Fibroblast of skin of left biceps (primary cell): ENCODE measurements at regions not wholly inside any gene's neighbourhood (a gene's known extent, or its start where the extent isn't known, plus 50 kb on each side); places are given as distances from the start of the nearest gene placed in this dataset.
"Not testable (repeated sequence)": the region's sequence is repeated elsewhere in the genome, so short reads cannot be mapped to it uniquely, and the experiment has no call there.

Source experiments
- DNase-seq, 2 experiments: peaks; one replicate each; pipeline ENCODE4 v3.0.0-alpha.2; 2013; ENCODE audit warnings: low read depth in 2 of 2

- DNase-seq = not testable (repeated sequence)
These were observed 113.4 kb downstream of the XPNPEP1 start for GRCh38 chr10:109809954-109810353.

GRCh38 chr10:109801191-109801590, 122.1 kb downstream of the XPNPEP1 start:
- not testable (repeated sequence) for DNase-seq

- no peak for DNase-seq
These were observed 132.7 kb downstream of the XPNPEP1 start for GRCh38 chr10:109790647-109791046.

GRCh38 chr10:109784236-109784635, 139.1 kb downstream of the XPNPEP1 start:
- DNase-seq = no peak

GRCh38 chr10:109783286-109783685, 140.0 kb downstream of the XPNPEP1 start:
- no peak for DNase-seq

- no peak for DNase-seq
These were observed 142.3 kb downstream of the XPNPEP1 start for GRCh38 chr10:109780997-109781396.

GRCh38 chr10:109778993-109779392, 144.3 kb downstream of the XPNPEP1 start:
- no peak for DNase-seq

- DNase-seq = no peak
These were observed 149.2 kb downstream of the XPNPEP1 start for GRCh38 chr10:109774121-109774440.

GRCh38 chr10:109773288-109774120, 149.8 kb downstream of the XPNPEP1 start:
- DNase-seq = peak in 1 of 2 experiments; percentile 1

- no peak for DNase-seq
These were observed 152.6 kb downstream of the XPNPEP1 start for GRCh38 chr10:109770663-109771062.

GRCh38 chr10:109769966-109770365, 153.3 kb downstream of the XPNPEP1 start:
- no peak for DNase-seq

GRCh38 chr10:109765838-109766237, 157.5 kb downstream of the XPNPEP1 start:
- DNase-seq = no peak

GRCh38 chr10:109762555-109762954, 160.8 kb downstream of the XPNPEP1 start:
- DNase-seq = no peak

GRCh38 chr10:109757670-109758069, 165.6 kb downstream of the XPNPEP1 start:
- not testable (repeated sequence) for DNase-seq

GRCh38 chr10:109746861-109747260, 176.4 kb downstream of the XPNPEP1 start:
- no peak for DNase-seq

- peak in 1 of 2 experiments; percentile 1 for DNase-seq
These were observed 179.3 kb downstream of the XPNPEP1 start for GRCh38 chr10:109744020-109744419.

- peak; percentile 0 to 2 for DNase-seq
These were observed 179.7 kb downstream of the XPNPEP1 start for GRCh38 chr10:109743574-109743973.

GRCh38 chr10:109743146-109743545, 180.2 kb downstream of the XPNPEP1 start:
- no peak for DNase-seq

GRCh38 chr10:109741712-109742111, 181.6 kb downstream of the XPNPEP1 start:
- no peak for DNase-seq

- DNase-seq = no peak
These were observed 182.9 kb downstream of the XPNPEP1 start for GRCh38 chr10:109740436-109740835.

- DNase-seq = no peak
These were observed 185.7 kb downstream of the XPNPEP1 start for GRCh38 chr10:109737626-109738025.

GRCh38 chr10:109737009-109737408, 186.3 kb downstream of the XPNPEP1 start:
- no peak for DNase-seq

GRCh38 chr10:109735776-109736175, 187.5 kb downstream of the XPNPEP1 start:
- no peak for DNase-seq
